Uterus (tissue), 3 donors: ENCODE measurements at regions not wholly inside any gene's neighbourhood (a gene's known extent, or its start where the extent isn't known, plus 50 kb on each side); places are given as distances from the start of the nearest gene placed in this dataset.

Experiments
- DNase-seq, 2 donors: peaks; one replicate each; pipeline ENCODE4 v3.0.0-alpha.2; 2019 to 2020
- H3K27ac ChIP-seq, 2 donors: fragments of 200-600 bp; sonication (generic); 1 replicate in 1 of 2; 2 replicates in 1 of 2; pipeline ENCODE4 v1.5.1; 2016 to 2018
- H3K27me3 ChIP-seq, 2 donors: fragments of 200-600 bp; sonication (generic); one replicate each; pipeline ENCODE4 v1.5.1; 2018 to 2019; ENCODE audit warnings: control low read depth in 1 of 2
- H3K36me3 ChIP-seq, 2 donors: fragments of 200-600 bp; sonication (generic); one replicate each; pipeline ENCODE4 v1.5.1; 2019; ENCODE audit warnings: control low read depth in 1 of 2
- H3K4me1 ChIP-seq, 2 donors: fragments of 200-600 bp; sonication (generic); one replicate each; pipeline ENCODE4 v1.5.1; 2018 to 2019; ENCODE audit warnings: control low read depth in 1 of 2
- H3K4me3 ChIP-seq, 2 donors: fragments of 200-600 bp; sonication (generic); 1 replicate in 1 of 2; 2 replicates in 1 of 2; pipeline ENCODE4 v1.5.1; 2018 to 2019; ENCODE audit warnings: mild to moderate bottlenecking in 1 of 2
- H3K9me3 ChIP-seq, 2 donors: fragments of 200-600 bp; sonication (generic); one replicate each; pipeline ENCODE4 v1.5.1; 2019; ENCODE audit warnings: control low read depth in 1 of 2
- POLR2A ChIP-seq, 2 donors: fragments of 450-650 bp; IDR thresholded peaks; one replicate each; pipeline ENCODE4 v1.6.1; 2016; ENCODE audit warnings: antibody characterized with exemption in 2 of 2, mild to moderate bottlenecking in 1 of 2, moderate library complexity in 1 of 2
- intact Hi-C: fragments of 100-400 bp; cut with DNase I; formaldehyde crosslinking; loops from one replicate; pipeline ENCODE4 v1.15.1; 2023; ENCODE audit warnings: low total_unique reads
- TF ChIP-seq, protein P1 (sequence below), 4 experiments: fragments of 200-600 bp in 2 of 4; fragments of 450-650 bp in 2 of 4; sonication (generic) in 2 of 4; IDR thresholded peaks; one replicate each; pipeline ENCODE4 v1.5.1; 2016 to 2019; ENCODE audit warnings: antibody characterized with exemption in 4 of 4, mild to moderate bottlenecking in 2 of 4, moderate library complexity in 1 of 4
- donor health status: DM: yes; HTN: yes; CAD: no.

DNA sequence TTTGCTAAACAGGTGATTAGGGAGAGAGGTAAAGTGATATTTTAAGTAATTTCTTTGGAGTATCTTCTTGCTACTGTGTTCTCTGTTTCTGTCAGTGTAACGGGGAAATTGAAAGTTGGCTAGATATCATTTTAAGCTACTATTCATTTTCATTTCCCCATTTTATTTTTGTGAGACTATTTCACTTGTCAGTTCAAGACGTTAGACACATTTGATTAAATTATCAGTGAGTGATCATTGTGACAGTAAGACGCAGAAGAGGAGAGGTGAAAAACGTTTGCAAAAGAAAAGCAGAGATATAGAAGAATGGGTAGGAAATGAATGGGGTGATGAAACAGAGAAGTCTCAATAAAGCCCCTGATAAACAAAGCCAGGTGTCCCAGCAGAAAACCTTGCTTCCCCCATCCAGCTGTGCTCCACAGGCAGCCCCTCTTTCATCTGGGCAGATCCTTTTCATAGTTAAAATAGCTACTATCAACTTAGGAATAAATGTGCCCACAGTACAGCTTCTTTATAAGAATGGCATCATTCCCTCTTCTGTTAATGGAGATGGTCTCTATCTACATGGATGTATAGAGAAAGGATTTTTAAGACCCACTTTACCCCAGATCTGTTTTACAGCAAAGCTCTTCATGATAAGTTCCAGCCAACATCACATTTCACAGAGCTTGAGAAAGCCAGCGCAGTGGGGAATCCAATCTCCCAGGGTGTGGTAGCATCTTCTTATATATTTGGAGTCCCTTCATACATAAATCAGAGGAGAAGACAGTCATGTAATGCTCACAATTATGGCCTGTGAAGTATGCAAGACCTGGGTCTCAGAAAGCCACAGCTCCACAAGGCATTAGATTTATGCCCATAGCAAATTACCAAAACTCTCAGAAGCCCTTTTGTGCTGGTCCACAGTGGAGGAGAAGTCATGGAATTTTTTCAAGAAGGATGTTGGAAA, 138.1 kb upstream of the ITGB1 start:
- intact Hi-C loops, result no loop called here
- DNase-seq, result no peak
- Histone ChIP-seq H3K27me3 (no peaks in the 10 kb centered on the region), H3K36me3 (no peaks in the 10 kb centered on the region), H3K4me1 (no peaks in the 10 kb centered on the region), H3K9me3 (no peaks in the 10 kb centered on the region), H3K27ac (no peak overlapping the region), H3K4me3 (no peak overlapping the region)
- TF ChIP-seq POLR2A (IDR thresholded peaks at IDR 0.05), result no peak
- TF ChIP-seq, protein P1, sequence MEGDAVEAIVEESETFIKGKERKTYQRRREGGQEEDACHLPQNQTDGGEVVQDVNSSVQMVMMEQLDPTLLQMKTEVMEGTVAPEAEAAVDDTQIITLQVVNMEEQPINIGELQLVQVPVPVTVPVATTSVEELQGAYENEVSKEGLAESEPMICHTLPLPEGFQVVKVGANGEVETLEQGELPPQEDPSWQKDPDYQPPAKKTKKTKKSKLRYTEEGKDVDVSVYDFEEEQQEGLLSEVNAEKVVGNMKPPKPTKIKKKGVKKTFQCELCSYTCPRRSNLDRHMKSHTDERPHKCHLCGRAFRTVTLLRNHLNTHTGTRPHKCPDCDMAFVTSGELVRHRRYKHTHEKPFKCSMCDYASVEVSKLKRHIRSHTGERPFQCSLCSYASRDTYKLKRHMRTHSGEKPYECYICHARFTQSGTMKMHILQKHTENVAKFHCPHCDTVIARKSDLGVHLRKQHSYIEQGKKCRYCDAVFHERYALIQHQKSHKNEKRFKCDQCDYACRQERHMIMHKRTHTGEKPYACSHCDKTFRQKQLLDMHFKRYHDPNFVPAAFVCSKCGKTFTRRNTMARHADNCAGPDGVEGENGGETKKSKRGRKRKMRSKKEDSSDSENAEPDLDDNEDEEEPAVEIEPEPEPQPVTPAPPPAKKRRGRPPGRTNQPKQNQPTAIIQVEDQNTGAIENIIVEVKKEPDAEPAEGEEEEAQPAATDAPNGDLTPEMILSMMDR (IDR thresholded peaks at IDR 0.05), result no peak

DNA sequence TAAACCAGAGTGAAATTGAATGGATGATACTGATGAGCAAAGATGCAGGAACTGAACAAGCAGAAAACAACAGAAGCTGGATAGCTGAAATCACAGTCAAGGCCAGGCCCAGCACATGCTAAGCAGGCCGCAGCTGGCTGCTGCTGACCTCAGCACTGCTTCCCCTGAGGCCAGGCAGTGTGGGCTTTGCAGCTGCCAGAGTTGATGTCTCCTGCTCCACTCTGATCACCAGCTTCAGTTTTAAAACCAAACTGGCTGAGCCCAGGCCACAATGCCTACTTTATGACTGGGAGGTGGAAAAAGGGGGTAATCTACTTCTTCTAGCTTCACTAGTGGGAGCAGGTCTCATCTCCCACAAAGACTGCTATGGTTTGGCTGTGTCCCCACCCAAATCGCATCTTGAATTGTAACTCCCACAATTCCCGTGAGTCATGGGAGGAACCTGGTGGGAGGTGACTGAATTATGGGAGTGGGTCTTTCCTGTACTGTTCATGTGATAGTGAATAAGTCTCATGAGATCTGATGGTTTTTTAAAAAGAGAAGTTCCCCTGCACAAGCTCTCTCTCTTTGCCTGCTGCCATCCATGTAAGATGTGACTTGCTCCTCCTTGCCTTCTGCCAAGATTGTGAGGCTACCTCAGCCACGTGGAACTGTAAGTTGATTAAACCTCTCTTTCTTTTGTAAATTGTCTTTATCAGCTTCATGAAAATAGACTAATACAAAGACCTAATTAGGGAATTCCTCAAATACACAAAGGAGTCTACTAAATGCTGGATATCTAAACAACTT, 136.4 kb upstream of the ITGB1 start:
- TF ChIP-seq, protein P1 (IDR thresholded peaks at IDR 0.05), result no peak
- TF ChIP-seq POLR2A (IDR thresholded peaks at IDR 0.05), result no peak

DNA sequence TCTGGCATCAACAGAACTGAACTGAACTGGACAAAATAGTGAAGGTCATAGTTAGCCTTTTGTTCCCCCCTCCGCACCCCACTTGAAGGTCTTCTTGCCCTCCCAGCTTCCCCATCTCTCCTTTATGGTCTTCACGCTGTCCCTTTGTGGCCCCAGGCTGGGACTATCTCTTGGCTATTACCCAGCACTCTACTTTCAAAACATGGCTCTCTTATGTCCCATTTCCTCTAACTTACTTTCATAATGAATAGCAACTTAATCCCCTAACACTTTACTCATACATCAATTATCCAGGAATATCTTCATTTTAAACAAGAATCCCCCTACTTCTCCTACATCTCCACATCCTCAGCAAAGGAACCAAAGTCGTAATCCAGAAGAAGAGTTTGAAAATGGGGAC, 135.3 kb upstream of the ITGB1 start:
- Histone ChIP-seq H3K4me3 (no peak overlapping the region), H3K27ac (no peak overlapping the region), H3K36me3 (no peaks in the 10 kb centered on the region), H3K27me3 (no peaks in the 10 kb centered on the region), H3K4me1 (no peaks in the 10 kb centered on the region), H3K9me3 (no peaks in the 10 kb centered on the region)
- intact Hi-C loops, result no loop called here
- TF ChIP-seq, protein P1 (IDR thresholded peaks at IDR 0.05), result no peak
- TF ChIP-seq POLR2A (IDR thresholded peaks at IDR 0.05), result no peak
- DNase-seq, result no peak

More for the DNA sequence above, 136.4 kb upstream of the ITGB1 start:
- Histone ChIP-seq H3K36me3 (no peaks in the 10 kb centered on the region), H3K27me3 (no peaks in the 10 kb centered on the region), H3K4me3 (no peak overlapping the region), H3K4me1 (no peaks in the 10 kb centered on the region), H3K27ac (no peak overlapping the region), H3K9me3 (no peaks in the 10 kb centered on the region)
- intact Hi-C loops, result no loop called here
- DNase-seq, result no peak

DNA sequence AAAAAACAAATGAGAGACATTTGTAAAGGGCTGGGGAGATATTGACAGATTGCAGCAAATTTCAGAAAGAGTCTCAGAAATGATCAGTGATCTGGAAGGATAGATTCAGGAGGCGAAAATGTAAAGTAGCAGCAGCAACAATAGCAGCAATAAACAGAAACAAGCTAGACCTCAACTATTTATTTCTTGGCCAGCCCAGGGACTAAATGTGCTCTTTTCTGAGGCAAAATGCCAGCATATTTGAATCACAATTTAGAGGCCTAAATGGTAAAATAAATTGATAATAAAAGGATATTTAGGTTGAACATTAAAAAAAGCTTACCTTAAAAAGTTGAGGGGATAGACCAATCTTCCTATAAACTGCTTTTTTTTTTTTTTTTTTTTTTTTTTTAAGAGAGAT, 134.6 kb upstream of the ITGB1 start:
- no peaks in the 10 kb centered on the region for H3K9me3 ChIP-seq
- H3K27ac ChIP-seq, result no peak overlapping the region
- no peaks in the 10 kb centered on the region for H3K27me3 ChIP-seq
- H3K4me1 ChIP-seq, result no peaks in the 10 kb centered on the region
- H3K4me3 ChIP-seq, result no peak overlapping the region
- intact Hi-C loops, result no loop called here
- TF ChIP-seq, protein P1 (IDR thresholded peaks at IDR 0.05), result no peak
- no peak for TF ChIP-seq POLR2A (IDR thresholded peaks at IDR 0.05)
- H3K36me3 ChIP-seq, result no peaks in the 10 kb centered on the region
- no peak for DNase-seq

DNA sequence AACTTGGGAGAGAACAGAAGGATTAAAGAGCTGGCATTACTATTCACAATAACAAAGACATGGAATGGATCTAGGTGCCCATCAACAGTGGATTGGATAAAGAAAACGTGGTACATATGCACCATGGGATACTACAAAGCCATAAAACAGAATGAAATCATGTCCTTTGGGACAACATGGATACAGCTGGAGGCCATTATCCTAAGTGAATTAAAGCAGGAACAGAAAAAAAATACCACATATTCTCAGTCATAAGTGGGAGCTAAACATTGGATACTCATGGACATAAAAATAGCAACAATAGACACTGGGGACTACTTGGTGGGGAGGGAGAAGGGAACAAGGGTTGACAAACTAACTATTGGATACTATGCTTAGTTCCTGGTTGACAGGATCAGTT, 133.2 kb upstream of the ITGB1 start:
- Histone ChIP-seq H3K4me1 (no peaks in the 10 kb centered on the region), H3K27ac (no peak overlapping the region), H3K36me3 (no peaks in the 10 kb centered on the region), H3K9me3 (no peaks in the 10 kb centered on the region), H3K27me3 (no peaks in the 10 kb centered on the region), H3K4me3 (no peak overlapping the region)
- DNase-seq, result no peak
- intact Hi-C loops, result no loop called here
- no peak for TF ChIP-seq POLR2A (IDR thresholded peaks at IDR 0.05)
- TF ChIP-seq, protein P1 (IDR thresholded peaks at IDR 0.05), result no peak
